GM21576 (cell line): ENCODE measurements at regions not wholly inside any gene's neighbourhood (a gene's known extent, or its start where the extent isn't known, plus 50 kb on each side); places are given as distances from the start of the nearest gene placed in this dataset.

Experiments used
- ATAC-seq: cut with Tn5 transposase; IDR thresholded peaks from one replicate; pipeline ENCODE4 v1.9.1; 2021; ENCODE audit warnings: mild to moderate bottlenecking, moderate library complexity; ENCODE audit not compliant: unreplicated experiment

- no peak for ATAC-seq
Observed at GRCh38 chr15:69624155-69624520, 171.5 kb downstream of the RPLP1 start.

GRCh38 chr15:69624816-69625215, 172.2 kb downstream of the RPLP1 start:
- ATAC-seq, result no peak

DNA sequence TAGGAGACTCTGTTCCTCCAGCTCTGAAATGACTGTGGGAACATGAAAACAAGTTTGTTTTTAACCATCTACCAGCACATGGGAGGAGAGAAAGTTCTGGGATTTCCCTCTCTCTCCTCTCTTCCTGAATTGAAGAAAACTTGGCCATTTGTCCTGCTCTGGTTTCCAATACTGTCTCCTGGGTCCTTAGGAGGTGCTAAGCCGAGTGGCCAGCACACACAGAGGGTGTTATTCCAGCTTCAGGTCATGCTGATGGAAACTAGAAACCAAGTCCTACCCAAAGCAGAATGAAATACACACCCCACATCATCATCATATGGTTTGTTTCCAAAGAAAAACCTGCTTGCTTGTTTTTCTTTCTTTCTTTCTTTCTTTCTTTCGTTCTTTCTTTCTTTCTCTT, 172.7 kb downstream of the RPLP1 start:
- ATAC-seq, result no peak

GRCh38 chr15:69626095-69627066, 173.8 kb downstream of the RPLP1 start:
- no peak for ATAC-seq

- no peak for ATAC-seq
Observed at GRCh38 chr15:69627548-69628158, 175.0 kb downstream of the RPLP1 start.

DNA sequence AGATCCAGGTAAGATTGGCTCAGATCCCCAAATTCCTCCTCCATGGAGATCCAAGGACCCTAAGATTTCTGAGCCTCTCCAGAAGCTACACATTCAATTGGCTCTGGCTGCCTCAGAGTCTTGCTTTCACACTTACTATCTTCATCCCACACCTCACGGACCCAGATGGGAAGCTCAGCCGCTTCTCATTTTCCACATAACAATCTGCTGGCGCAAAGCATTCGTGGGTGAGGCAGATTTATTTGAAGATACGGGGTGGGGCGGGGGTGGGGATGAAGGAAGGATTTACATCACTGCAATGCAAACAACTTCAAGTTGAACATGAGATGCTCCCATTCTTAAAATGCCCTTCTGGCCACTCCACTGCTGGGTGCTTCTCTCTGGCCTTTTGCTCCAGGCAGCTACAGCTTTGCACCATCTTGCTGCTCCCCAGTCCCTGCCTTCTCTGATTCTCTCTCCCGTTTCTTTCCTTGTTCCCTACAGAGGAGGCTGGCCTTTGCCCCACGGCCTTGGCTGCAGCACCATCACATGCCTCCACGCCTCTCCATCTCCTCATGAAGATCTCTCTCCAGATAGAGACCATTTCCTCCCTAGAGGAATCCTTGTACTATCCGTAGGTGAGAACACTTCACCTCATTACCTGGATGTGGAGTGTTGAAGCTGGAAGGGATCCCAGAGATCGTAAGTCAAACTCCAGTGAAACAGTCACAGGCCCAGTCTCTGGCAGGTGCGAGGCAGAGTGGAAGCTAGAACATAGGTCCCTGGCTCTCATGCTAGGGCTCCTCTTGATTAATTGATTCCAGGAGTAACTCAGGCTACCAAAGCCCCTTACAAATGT, 175.9 kb downstream of the RPLP1 start:
- ATAC-seq, result no peak

DNA sequence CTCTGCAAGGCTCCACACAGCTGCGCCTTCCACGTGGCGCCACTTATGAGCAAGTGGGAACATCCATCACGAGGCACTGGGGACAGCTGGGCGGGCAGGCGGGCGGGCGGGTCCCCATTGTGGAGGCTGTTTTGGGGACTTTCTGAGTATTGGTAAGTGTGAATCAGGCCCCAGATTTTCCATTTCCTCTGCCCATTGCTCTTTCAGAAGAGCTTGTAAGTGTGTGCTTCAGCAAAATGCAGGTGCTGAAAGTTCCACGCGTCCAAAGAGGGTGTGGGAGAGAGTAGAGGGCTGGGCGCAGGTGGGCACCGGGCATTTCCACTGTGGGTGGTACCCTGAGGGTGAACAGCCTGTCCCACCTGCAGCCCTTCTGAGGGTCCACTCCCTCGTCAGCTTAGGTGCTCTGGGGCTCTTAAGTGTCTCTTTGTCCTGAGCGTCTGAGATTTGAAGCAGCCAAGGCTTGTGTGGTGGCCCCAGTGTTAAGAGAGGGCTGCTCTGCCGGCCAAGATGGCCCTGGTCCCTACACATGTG, 177.1 kb downstream of the RPLP1 start:
- ATAC-seq, result no peak

DNA sequence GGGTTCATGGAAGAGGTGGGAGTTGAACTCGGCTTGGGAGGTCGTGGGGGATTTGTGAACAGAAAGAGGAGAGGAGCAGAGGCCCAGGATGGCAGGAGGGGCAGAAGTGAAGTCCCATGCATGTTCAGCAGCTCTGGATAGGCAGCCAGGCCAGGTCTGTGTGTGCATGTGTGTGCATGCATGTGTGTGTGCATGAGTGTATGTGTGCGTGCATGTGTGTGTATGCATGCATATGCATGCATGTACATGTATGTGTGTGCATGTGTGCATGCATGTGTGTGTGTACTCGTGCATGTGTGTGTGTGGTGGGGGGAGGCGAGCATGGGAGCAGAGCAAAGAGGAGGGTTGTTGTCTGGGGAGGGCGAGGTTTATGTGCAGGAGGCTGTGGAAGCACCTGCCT, 178.4 kb downstream of the RPLP1 start:
- ATAC-seq, result no peak

DNA sequence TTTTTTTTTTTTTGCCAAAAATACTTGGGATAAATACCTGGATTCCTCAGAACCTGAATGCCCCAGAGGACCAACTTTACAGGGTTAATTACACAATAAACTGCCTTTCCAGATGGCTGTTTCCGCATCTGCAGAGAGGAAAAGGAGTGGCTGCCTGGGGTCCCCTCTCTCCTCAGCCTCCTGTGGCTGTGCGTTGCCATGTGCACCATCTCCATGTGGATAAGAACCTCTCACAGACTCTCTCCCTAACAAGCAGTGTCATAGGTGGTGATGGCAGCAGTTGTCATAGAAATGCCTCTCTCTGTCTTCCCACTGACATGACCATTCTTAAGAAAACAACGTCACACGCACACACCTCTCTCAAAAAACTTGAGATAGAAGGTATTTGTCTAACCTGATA, 179.4 kb downstream of the RPLP1 start:
- no peak for ATAC-seq

DNA sequence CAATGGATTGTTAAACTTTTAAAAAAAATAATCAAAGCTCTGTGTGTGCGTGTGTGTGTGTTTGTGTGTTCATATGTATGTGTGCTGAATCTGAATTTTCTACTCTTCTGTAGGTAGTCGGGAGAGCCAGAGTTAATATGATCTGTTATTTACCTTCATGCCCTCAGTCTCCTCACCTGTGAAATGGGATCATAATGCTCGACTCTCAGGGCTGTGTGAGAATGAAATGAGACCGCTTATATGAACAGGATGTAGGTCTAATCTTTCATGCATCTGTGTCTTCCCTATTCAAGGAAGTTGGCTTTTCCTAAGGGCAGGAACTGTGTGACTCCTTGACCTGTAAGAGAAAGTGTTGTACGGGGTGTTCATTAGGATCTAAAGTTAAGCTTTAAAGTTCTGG, 182.2 kb downstream of the RPLP1 start:
- ATAC-seq, result no peak

- no peak for ATAC-seq
Observed at GRCh38 chr15:69636169-69636915, 183.7 kb downstream of the RPLP1 start.

GRCh38 chr15:69637818-69638217, 185.2 kb downstream of the RPLP1 start:
- no peak for ATAC-seq

- ATAC-seq, result no peak
Observed at GRCh38 chr15:69643476-69643875, 190.9 kb downstream of the RPLP1 start.

DNA sequence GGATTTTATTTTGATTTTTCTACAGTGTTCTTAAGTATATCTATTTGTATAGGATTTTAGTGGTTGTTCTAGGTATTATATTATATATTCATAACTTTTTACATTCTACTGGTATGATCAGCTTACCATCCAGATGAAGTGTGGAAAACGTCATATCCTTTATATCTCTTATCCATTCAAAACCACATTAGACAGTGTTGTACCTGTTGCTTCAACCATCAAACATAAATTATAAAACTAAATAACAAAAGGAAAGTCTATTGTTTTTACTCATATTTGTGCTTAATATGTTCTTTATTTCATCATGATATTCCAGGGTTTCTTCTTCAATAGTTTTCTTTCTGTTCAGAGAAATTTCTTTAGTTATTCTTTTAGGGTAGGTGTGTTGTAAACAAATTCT, 191.4 kb downstream of the RPLP1 start:
- no peak for ATAC-seq

DNA sequence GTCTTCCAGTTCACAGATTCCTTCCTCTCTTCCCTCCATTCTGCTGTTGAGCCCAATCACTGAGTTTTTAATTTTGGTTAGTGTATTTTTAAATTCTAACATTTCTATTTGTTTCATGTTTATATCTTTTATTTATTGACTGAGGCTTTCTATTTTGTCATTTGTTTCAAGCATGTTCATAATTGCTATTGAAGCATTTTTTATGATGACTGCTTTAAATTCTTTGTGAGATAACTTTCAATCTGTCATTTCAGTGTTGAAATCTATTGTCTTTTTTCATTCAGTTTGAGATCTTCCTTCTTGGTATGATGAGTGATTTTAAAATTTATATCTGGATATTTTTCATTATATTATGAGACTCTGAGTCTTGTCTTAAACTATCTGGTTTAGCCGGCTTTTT, 192.3 kb downstream of the RPLP1 start:
- ATAC-seq, result no peak

- ATAC-seq, result no peak
Observed at GRCh38 chr15:69647142-69647513, 194.5 kb downstream of the RPLP1 start.

- ATAC-seq, result no peak
Observed at GRCh38 chr15:69648212-69648611, 195.6 kb downstream of the RPLP1 start.

DNA sequence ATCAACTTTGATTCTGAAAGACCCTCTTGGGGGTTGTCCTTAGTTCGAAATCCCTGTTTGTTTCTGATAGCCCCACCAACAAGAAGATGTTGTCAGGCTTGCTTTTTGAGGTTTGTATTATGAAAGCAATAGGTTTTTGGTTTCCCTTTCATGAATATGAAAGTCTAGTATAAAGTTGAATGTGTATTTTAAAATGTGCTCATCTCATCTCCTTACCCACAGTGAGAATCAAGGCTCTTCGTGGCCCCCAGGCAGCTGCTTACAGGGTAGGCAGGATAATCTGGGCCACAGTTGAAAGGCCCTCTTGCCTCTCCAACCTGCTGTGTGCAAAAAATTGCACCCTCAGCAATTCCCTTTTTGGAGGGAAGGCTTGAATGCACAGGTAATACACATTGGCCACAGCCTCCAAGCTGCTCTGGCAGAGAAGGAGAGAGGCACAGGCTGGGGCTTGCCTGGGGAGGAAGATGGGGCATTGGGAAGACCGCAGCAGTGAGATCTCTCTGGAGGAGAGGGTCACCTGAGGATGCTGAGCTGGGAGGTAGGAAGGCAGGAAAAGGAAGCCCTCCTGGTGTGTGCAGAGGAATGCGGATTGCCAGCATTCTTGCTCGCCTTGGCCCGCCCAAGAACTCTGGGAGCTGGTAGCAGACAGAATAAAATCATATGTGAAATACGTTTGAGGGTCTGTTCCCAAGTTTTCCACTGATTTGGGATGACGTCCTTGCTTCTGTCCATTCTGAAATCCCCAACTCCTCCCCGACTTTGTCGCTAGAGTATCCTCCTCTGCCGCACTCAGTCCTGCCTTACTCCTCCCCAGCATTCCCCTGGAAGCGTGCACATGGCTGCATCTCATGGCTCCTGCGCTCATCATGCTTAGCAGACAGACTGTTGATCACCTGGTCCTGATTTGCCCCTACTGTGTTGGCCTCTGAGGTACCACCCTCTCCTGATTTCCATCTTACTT, 196.4 kb downstream of the RPLP1 start:
- ATAC-seq, result no peak

DNA sequence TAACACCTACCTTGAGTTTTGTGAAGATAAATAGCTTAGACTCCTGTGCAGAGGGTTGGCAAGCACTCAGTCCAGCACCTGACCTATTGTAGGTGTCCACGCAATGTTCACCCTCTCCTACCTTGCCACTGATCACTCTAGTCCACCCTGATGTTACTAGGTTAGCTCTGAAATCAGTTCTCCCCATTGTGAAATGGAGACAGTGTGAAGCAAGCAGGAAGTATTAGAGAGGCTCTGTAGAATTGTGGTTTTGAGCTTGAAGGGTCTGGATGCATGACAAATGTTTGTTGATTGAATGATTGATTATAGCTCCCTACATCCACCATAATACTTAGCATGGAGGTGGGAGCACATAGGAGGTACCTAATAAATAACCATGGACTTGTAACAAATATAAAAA, 199.7 kb downstream of the RPLP1 start:
- ATAC-seq, result no peak
